NCI-H1417 (cell line): ENCODE measurements at regions not wholly inside any gene's neighbourhood (a gene's known extent, or its start where the extent isn't known, plus 50 kb on each side); places are given as distances from the start of the nearest gene placed in this dataset.

Experiments
- DNase-seq, 3 experiments: peaks; one replicate each; lab custom pipeline; 2025; lab: John Stamatoyannopoulos, UW

GRCh38 chr1:34270181-34270580, 93.5 kb downstream of the C1orf94 start:
- DNase-seq: no peak

GRCh38 chr1:34272152-34272551, 95.4 kb downstream of the C1orf94 start:
- DNase-seq: no peak

- DNase-seq: no peak
Measured at GRCh38 chr1:34275150-34275549, 98.4 kb downstream of the C1orf94 start.

- no peak for DNase-seq
Measured at GRCh38 chr1:34276606-34277005, 99.9 kb downstream of the C1orf94 start.

- no peak for DNase-seq
Measured at GRCh38 chr1:34277150-34277549, 100.4 kb downstream of the C1orf94 start.

- DNase-seq: no peak
Measured at GRCh38 chr1:34278211-34278610, 101.5 kb downstream of the C1orf94 start.

GRCh38 chr1:34279971-34280370, 103.3 kb downstream of the C1orf94 start:
- no peak for DNase-seq

- DNase-seq: no peak
Measured at GRCh38 chr1:34280509-34280908, 103.8 kb downstream of the C1orf94 start.

- DNase-seq: no peak
Measured at GRCh38 chr1:34283142-34283541, 106.4 kb downstream of the C1orf94 start.

- no peak for DNase-seq
Measured at GRCh38 chr1:34286511-34286910, 109.8 kb downstream of the C1orf94 start.

- peak in 2 of 3 experiments; percentile 66 to 68 for DNase-seq
Measured at GRCh38 chr1:34290831-34291230, 114.1 kb downstream of the C1orf94 start.

- no peak for DNase-seq
Measured at GRCh38 chr1:34292472-34292871, 115.8 kb downstream of the C1orf94 start.

GRCh38 chr1:34296059-34296458, 119.4 kb downstream of the C1orf94 start:
- no peak for DNase-seq

- DNase-seq: no peak
Measured at GRCh38 chr1:34302798-34303197, 126.1 kb downstream of the C1orf94 start.

GRCh38 chr1:34303218-34303617, 126.5 kb downstream of the C1orf94 start:
- DNase-seq: no peak

- no peak for DNase-seq
Measured at GRCh38 chr1:34306568-34306967, 129.9 kb downstream of the C1orf94 start.

GRCh38 chr1:34312359-34312758, 135.7 kb downstream of the C1orf94 start:
- no peak for DNase-seq

- DNase-seq: no peak
Measured at GRCh38 chr1:34315974-34316373, 139.3 kb downstream of the C1orf94 start.

- DNase-seq: no peak
Measured at GRCh38 chr1:34316773-34317172, 140.1 kb downstream of the C1orf94 start.

- no peak for DNase-seq
Measured at GRCh38 chr1:34319218-34319617, 142.5 kb downstream of the C1orf94 start.

GRCh38 chr1:34320053-34320669, 143.5 kb downstream of the C1orf94 start:
- DNase-seq: peak in 2 of 3 experiments; percentile 4 to 37

GRCh38 chr1:34322969-34323368, 146.3 kb downstream of the C1orf94 start:
- no peak for DNase-seq

GRCh38 chr1:34324879-34325440, 148.3 kb downstream of the C1orf94 start:
- no peak for DNase-seq

GRCh38 chr1:34328281-34328799, 151.6 kb downstream of the C1orf94 start:
- DNase-seq: peak in 2 of 3 experiments; percentile 11 to 25
